PC-3 (cell line): ENCODE measurements at regions not wholly inside any gene's neighbourhood (a gene's known extent, or its start where the extent isn't known, plus 50 kb on each side); places are given as distances from the start of the nearest gene placed in this dataset.

ENCODE experiments used
- ATAC-seq: fragments of 200-7000 bp; cut with Tn5 transposase; 2 replicates; pipeline ENCODE4 v1.9.1; 2020; ENCODE audit warnings: mild to moderate bottlenecking, moderate library complexity
- BruUV-seq: library from RNA; stranded (reverse); fragments of 400-500 nt; replicated peaks from 2 replicates; lab custom pipeline; 2021; lab: Mats Ljungman, UMichigan
- CTCF ChIA-PET: fragments of 300-600 bp; sonication (Branson Sonifier 250); formaldehyde crosslinking; loops from one replicate; lab custom pipeline; 2022; ENCODE audit warnings: antibody characterized with exemption; lab: Charles Lee
- POLR2A ChIA-PET: fragments of 300-600 bp; sonication (Branson Sonifier 250); formaldehyde crosslinking; loops from one replicate; lab custom pipeline; 2022; ENCODE audit warnings: antibody characterized with exemption; ENCODE audit not compliant: unreplicated experiment; lab: Charles Lee
- DNase-seq: peaks from one replicate; pipeline ENCODE4 v3.0.0-alpha.2; 2015
- H2AFZ ChIP-seq: fragments of 300-600 bp; sonication (generic); 2 replicates; pipeline ENCODE4 v1.6.0; 2016; ENCODE audit warnings: antibody characterized with exemption, low read length
- H3F3A ChIP-seq: fragments of 300-600 bp; sonication (generic); one replicate; pipeline ENCODE4 v1.6.0; 2017; ENCODE audit warnings: antibody characterized with exemption, low read length, control low read depth, mild to moderate bottlenecking; ENCODE audit not compliant: unreplicated experiment
- H3K27ac ChIP-seq: fragments of 300-600 bp; sonication (generic); 2 replicates; pipeline ENCODE4 v1.5.1; 2016; ENCODE audit warnings: mild to moderate bottlenecking, low read length
- H3K27me3 ChIP-seq: fragments of 300-600 bp; sonication (generic); 2 replicates; pipeline ENCODE4 v1.6.1; 2016; ENCODE audit warnings: low read length, mixed read lengths
- H3K36me3 ChIP-seq: fragments of 300-600 bp; sonication (generic); 2 replicates; pipeline ENCODE4 v1.6.1; 2016; ENCODE audit warnings: low read depth, mixed run types, low read length, mixed read lengths
- H3K4me1 ChIP-seq: fragments of 300-600 bp; sonication (generic); 2 replicates; pipeline ENCODE4 v1.5.1; 2016; ENCODE audit warnings: low read length; ENCODE audit not compliant: insufficient read depth
- H3K4me2 ChIP-seq: fragments of 300-600 bp; sonication (generic); 2 replicates; pipeline ENCODE4 v1.6.0; 2016; ENCODE audit warnings: low read length
- H3K4me3 ChIP-seq: fragments of 300-600 bp; sonication (generic); 2 replicates; pipeline ENCODE4 v1.5.1; 2016; ENCODE audit warnings: mild to moderate bottlenecking, low read length, mixed read lengths
- H3K79me2 ChIP-seq: fragments of 300-600 bp; sonication (generic); 2 replicates; pipeline ENCODE4 v1.6.1; 2017; ENCODE audit warnings: low read length, mixed read lengths
- H3K9ac ChIP-seq: fragments of 300-600 bp; sonication (generic); 2 replicates; pipeline ENCODE4 v1.6.0; 2016; ENCODE audit warnings: mild to moderate bottlenecking, low read length
- H3K9me2 ChIP-seq: fragments of 300-600 bp; sonication (generic); replicated peaks from 2 replicates; pipeline ENCODE4 v1.6.1; 2016; ENCODE audit warnings: mixed run types, low read length, mixed read lengths
- H3K9me3 ChIP-seq: fragments of 300-600 bp; sonication (generic); 2 replicates; pipeline ENCODE4 v1.6.1; 2016; ENCODE audit warnings: low read length, mixed read lengths
- H4K20me1 ChIP-seq: fragments of 300-600 bp; sonication (generic); 2 replicates; pipeline ENCODE4 v1.6.1; 2016; ENCODE audit warnings: low read length, mixed read lengths
- CTCF ChIP-seq: fragments of 300-600 bp; sonication (generic); conservative IDR thresholded peaks from 2 replicates; pipeline ENCODE4 v1.5.1; 2017; ENCODE audit warnings: antibody characterized with exemption, low read depth, mild to moderate bottlenecking, low read length
- EZH2 ChIP-seq: fragments of 300-600 bp; sonication (generic); IDR thresholded peaks from one replicate; pipeline ENCODE4 v1.6.1; 2017; ENCODE audit warnings: antibody characterized with exemption, mild to moderate bottlenecking, low read length; ENCODE audit not compliant: unreplicated experiment
- EZH2phosphoT487 ChIP-seq: fragments of 300-600 bp; sonication (generic); IDR thresholded peaks from 2 replicates; pipeline ENCODE4 v1.6.1; 2018; ENCODE audit warnings: mild to moderate bottlenecking, antibody characterized with exemption, low read length, borderline replicate concordance
- intact Hi-C: fragments of 100-400 bp; cut with micrococcal nuclease; formaldehyde crosslinking; loops from 2 replicates; pipeline ENCODE4 v1.9.0; 2023

- Histone ChIP-seq H3K4me1 (peaks cover 39% of the 10 kb centered on the region), H3K9me2 (no peaks in the 10 kb centered on the region), H3K4me3 (peak overlapping the region; percentile 29; the same call in 1 of the 2 replicates), H3K27ac (peak overlapping the region; percentile 96), H3F3A (no peaks in the 10 kb centered on the region), H3K36me3 (no peaks in the 10 kb centered on the region), H4K20me1 (no peaks in the 10 kb centered on the region), H3K9me3 (no peaks in the 10 kb centered on the region), H3K4me2 (peak overlapping the region; percentile 72), H2AFZ (no peak overlapping the region), H3K9ac (peak overlapping the region; percentile 67), H3K27me3 (no peaks in the 10 kb centered on the region), H3K79me2 (no peaks in the 10 kb centered on the region)
- ATAC-seq (peak; percentile 85), DNase-seq (peak; percentile 85)
- CTCF ChIA-PET = no interaction called here
- BruUV-seq = no TSS peak
- no peak for TF ChIP-seq EZH2
- TF ChIP-seq EZH2phosphoT487 = no peak
- no peak for TF ChIP-seq CTCF
- POLR2A ChIA-PET = interaction anchor here (0.6 kb wide), 1 partner anchor 683 kb away, joined by 6 read pairs; no protein-coding TSS in a partner anchor
- intact Hi-C loops = no loop called here
Measured at GRCh38 chr1:195591917-195592672, 1016.1 kb downstream of the KCNT2 start.

- peak; percentile 13 for ATAC-seq
- H3K9me3 ChIP-seq = no peaks in the 10 kb centered on the region
- intact Hi-C loops = no loop called here
- POLR2A ChIA-PET = no interaction called here
- H3K4me1 ChIP-seq = peaks cover 39% of the 10 kb centered on the region
- no peak overlapping the region for H3K4me3 ChIP-seq
- H3K79me2 ChIP-seq = no peaks in the 10 kb centered on the region
- peak; percentile 37 for DNase-seq
- no peak overlapping the region for H2AFZ ChIP-seq
- no peaks in the 10 kb centered on the region for H3K36me3 ChIP-seq
- BruUV-seq = no TSS peak
- no peaks in the 10 kb centered on the region for H3K9me2 ChIP-seq
- H3K9ac ChIP-seq = peak overlapping the region; percentile 27; the same call in 1 of the 2 replicates
- H3K4me2 ChIP-seq = peak overlapping the region; percentile 72
- H3K27me3 ChIP-seq = no peaks in the 10 kb centered on the region
- H3K27ac ChIP-seq = peak overlapping the region; percentile 96
- TF ChIP-seq CTCF = no peak
- no peak for TF ChIP-seq EZH2phosphoT487
- CTCF ChIA-PET = no interaction called here
- H3F3A ChIP-seq = no peaks in the 10 kb centered on the region
- no peaks in the 10 kb centered on the region for H4K20me1 ChIP-seq
Measured at GRCh38 chr1:195590649-195591048, 1017.6 kb downstream of the KCNT2 start.
